Testis (tissue), 2 donors: ENCODE measurements at regions not wholly inside any gene's neighbourhood (a gene's known extent, or its start where the extent isn't known, plus 50 kb on each side); places are given as distances from the start of the nearest gene placed in this dataset.

ENCODE experiments used
- POLR2A ChIP-seq: fragments of 450-650 bp; IDR thresholded peaks from one replicate; pipeline ENCODE4 v1.6.1; 2017; ENCODE audit warnings: antibody characterized with exemption, mild to moderate bottlenecking, moderate library complexity
- TF ChIP-seq, protein P1 (sequence below), 3 experiments: fragments of 450-650 bp in 2 of 3; fragments of 200-600 bp in 1 of 3; sonication (generic) in 1 of 3; IDR thresholded peaks; one replicate each; pipeline ENCODE4 v1.5.1; 2016 to 2019; ENCODE audit warnings: antibody characterized with exemption in 3 of 3, mild to moderate bottlenecking in 2 of 3, moderate library complexity in 1 of 3

GRCh38 chr9:14418301-14418940 lies 104.5 kb upstream of the NFIB start:
- TF ChIP-seq POLR2A, result no peak
- TF ChIP-seq, protein P1, sequence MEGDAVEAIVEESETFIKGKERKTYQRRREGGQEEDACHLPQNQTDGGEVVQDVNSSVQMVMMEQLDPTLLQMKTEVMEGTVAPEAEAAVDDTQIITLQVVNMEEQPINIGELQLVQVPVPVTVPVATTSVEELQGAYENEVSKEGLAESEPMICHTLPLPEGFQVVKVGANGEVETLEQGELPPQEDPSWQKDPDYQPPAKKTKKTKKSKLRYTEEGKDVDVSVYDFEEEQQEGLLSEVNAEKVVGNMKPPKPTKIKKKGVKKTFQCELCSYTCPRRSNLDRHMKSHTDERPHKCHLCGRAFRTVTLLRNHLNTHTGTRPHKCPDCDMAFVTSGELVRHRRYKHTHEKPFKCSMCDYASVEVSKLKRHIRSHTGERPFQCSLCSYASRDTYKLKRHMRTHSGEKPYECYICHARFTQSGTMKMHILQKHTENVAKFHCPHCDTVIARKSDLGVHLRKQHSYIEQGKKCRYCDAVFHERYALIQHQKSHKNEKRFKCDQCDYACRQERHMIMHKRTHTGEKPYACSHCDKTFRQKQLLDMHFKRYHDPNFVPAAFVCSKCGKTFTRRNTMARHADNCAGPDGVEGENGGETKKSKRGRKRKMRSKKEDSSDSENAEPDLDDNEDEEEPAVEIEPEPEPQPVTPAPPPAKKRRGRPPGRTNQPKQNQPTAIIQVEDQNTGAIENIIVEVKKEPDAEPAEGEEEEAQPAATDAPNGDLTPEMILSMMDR (IDR thresholded peaks at IDR 0.05), result no peak
